HG02884 (cell line): ENCODE measurements at regions not wholly inside any gene's neighbourhood (a gene's known extent, or its start where the extent isn't known, plus 50 kb on each side); places are given as distances from the start of the nearest gene placed in this dataset.
"Not testable (repeated sequence)": the region's sequence is repeated elsewhere in the genome, so short reads cannot be mapped to it uniquely, and the experiment has no call there.

ENCODE experiments used
- ATAC-seq: cut with Tn5 transposase; IDR thresholded peaks from one replicate; pipeline ENCODE4 v1.9.1; 2021; ENCODE audit warnings: mild to moderate bottlenecking, moderate library complexity; ENCODE audit not compliant: unreplicated experiment

DNA sequence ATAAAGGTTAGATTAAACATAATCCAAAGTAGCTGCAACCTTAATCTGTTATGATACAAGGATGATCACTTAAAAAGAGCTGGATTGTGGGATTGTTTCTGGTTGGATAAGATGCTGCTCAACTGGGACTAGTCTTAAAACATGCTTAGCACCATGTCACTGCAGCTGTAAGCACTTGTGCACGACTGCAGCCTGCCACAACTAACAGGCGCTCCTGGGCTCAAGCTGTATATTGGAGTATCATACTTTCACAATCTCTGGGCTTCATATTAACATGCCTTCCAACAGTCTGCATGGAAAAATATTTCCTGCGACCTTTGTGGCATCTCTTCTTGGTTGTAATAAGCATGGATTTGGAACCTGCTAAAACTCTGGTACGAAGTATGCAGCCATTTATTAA is 493.0 kb upstream of the PITX2 start:
- ATAC-seq, result no peak

DNA sequence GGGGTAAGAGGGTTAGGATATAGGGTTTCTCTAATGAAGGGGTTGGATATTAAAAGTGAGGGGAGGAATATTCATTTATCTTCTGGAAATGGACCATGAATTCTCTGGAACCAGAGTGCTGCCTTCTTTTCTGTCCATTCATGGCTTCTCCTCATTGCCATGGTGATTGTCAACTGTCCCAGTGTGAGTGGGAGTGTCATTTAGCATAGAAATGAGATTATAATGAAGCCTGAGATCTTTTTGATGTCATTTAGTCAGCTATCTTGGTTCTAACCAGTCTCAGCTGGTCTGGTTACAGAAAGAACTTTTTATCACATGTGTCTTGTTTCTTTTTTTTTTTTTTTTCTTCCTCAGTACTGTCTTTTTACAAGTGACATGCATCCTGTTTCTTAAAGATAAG is 497.3 kb upstream of the PITX2 start:
- no peak for ATAC-seq

DNA sequence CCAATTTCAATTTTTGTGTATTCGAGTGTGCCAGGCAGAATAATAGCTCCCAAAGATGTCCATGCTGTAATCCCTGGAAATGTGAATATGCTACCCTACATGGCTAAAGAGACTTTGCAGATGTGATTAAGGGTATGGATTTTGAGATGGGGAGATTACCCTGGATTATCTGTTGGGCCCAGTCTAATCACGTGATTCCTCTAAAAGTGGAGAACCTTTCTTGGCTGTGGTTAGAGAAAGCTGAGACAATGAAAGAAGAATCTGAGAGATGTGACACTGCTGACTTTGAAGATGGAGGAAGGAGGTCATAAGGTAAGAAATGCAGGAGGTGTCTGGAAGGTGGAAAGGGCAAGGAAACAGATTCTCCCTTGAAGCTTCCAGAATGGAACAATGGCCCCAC is 503.5 kb upstream of the PITX2 start:
- no peak for ATAC-seq

DNA sequence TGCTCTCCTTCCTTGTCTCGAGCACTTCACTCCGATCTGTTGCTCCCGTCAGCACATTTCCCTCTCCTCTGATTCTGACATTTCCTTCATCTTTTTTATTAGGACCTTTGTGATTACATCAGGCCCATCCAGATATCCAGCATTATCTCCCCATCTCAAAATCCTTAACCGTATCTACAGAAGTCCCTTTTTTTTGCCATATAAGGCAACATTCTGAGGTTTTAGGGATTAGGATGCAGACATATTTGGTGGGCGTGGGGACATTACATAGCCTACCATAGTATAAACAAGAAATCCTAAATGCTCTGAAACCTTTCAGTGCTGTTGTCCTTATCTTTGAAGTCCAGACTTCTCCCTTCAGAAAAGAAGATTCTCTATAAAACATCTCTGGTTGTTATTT is 505.0 kb upstream of the PITX2 start:
- no peak for ATAC-seq

DNA sequence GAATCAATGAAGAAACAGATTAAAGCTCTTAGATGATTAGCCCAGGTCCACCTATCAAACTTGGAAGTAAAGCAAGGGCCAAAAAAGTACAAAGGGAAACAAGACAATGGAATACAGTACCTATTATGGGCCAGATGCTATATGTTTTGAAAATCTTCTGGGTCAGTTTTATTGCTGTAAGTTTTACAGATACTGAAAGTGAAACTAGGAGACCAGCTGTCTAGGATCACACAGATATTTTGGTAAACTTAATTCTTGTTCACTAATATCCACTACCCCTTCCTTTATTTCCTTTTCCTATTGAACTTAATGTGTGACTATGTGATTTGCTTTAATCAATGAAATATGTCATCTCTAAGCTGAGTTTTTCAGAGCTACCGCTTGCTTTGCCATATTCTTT is 505.4 kb upstream of the PITX2 start:
- ATAC-seq, result no peak

DNA sequence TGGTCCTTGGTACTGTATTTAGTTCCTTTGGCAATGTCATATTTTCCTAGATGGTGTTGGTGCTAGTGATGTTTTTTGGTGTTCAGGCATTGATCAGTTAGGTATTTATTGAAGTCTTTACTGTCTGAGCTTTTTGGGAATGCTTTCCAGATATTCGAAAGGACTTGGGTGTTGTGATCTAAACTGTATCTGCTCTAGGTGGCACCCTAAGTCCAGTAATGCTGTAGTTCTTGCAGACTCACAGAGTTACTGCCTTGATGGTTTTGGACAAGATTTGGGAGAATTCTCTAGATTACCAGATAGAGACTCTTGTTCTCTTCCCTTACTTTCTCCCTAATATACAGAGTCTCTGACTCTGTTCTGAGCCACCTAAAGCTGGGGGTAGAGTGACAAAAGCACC is 513.6 kb upstream of the PITX2 start:
- ATAC-seq, result no peak

DNA sequence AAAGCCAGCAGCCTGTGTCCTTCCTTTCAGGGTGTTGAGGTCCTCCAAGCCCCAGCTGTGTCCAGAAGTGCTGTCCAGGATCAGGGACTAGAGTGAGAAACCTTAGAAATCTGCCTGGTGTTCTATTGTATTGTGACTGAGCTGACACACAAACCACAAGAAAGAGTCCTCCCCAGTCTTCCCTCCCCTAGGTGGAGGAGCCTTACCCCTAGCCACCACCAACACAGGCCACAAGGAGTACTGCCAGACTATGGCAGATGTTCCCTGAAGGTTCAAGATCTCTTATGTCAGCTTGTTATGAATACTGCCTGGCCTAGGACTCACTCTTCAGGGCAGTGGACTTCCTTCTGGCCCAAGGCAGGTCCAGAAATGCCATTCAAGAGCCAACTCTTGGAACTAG is 514.1 kb upstream of the PITX2 start:
- ATAC-seq, result no peak

DNA sequence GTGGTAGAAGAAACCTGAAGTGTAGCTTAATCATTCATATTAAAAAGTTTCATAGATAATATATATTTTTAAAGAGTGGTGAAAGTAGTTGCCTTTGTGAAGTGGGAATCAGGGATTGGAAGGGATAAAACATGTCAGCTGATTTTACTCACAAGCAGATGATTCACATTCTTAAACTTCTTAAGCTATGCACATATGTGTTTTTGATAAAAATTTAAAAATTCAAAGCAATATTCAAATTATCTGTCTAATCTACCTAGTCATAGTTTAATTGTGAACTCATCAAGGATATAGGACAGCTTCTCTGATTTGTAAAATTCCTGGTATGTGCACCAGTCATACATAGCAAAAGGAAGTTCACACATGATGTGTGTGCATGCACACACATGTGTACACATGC is 520.6 kb upstream of the PITX2 start:
- ATAC-seq, result no peak

DNA sequence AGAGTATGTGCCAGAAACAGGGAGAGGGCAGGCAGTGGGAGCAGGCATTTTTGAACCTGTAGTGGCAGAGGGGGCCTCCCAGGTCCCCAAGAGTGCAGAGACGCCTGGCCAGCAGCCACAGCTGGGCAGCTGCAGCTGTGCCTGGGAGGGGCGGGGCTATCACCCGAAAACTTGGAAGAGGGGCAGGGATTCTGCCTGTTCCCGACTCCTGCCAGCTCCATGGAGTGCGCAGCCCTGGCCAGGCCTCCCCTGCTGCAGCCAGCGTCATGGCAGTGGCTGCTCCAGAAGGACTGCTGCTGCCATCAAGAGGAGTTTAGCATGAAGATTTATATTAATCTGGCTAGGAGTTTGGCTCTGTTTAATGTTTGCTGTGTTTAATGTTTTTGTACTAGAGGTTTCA is 532.1 kb upstream of the PITX2 start:
- no peak for ATAC-seq

DNA sequence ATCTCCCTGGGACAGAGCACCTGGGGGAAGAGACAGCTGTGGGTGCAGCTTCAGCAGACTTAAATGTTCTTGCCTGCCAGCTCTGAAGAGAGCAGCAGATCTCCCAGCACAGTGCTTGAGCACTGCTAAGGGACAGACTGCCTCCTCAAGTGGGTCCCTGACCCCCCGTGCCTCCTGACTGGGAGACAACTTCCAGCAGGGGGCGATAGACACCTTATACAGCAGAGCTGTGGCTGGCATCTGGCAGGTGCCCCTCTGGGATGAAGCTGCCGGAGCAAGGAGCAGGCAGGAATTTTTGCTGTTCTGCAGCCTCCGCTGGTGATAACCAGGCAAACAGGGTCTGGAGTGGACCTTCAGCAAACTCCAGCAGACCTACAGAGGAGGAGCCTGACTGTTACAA is 541.7 kb upstream of the PITX2 start:
- ATAC-seq, result not testable (repeated sequence)

DNA sequence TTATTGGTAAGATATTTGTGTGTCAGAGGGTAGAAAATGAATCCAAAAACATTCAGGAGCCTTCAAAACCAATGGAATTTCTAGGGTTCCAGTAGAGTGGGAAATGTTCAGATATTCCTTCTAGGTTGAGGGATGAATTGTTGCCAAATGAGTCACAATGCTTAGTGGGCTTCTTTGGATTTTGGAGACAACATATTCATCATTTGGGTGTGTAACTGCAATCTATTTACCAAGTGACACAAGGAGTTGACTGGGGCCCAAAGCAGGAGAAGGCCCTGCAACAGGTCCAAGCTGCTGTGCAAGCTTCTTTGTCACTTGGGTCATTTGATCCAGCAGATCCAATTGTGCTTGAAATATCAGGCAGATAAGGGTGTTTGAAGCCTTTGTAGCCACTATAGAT is 551.5 kb upstream of the PITX2 start:
- ATAC-seq, result no peak

DNA sequence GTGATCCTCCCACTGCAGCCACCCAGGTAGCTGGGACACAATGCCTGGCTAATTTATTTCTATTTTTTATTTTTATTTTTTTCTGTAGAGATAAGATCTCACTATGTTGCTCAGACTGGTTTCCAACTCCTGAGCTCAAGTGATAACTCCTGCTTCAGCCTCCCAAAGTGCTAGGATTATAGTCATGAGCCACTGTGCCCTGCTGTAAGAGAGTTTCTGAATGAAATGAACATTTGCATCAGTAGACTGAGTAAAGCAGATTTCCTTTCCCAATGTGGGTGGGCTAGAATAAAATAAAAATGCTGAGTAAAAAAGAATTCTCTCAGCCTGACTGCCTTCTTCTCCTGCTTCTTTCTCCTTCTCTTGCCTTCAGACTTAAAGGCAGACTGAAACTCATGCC is 555.4 kb upstream of the PITX2 start:
- ATAC-seq, result no peak

DNA sequence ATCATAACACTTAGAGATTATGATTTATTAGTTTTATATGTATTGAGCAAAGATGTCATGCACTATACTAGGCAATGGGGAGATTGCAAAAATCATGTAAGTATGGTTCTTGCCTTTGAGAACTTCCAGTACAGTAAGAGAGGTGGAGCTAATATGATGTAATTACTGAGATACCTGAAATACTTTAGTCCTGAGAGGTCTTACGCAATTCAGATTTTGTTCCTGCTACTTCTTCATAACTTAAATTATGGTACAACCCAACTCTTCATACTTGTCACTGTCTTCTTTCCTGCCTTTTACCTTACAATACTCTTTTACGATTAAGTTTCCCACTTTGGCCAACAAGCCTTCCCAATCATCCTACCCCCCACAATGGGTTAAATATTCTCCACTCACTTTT is 564.2 kb upstream of the PITX2 start:
- ATAC-seq, result no peak

DNA sequence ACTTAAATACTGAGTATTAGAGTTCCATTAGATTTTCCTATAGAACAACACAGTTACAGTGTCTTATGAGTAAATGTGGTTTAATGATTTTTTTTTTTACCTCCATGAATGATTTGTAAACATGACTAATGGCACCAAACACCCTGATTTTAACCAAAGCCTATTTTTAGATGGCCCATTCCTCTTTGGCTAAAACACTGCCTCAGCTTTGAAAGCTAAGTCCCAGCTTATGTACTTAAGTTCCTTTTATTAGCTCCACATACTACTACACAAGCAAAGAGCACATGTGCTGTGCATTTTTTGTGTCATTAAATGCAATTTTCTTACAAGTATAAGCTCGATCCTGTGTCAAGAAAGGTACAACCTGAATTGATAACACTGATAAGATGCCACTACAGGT is 575.6 kb upstream of the PITX2 start:
- ATAC-seq, result no peak

DNA sequence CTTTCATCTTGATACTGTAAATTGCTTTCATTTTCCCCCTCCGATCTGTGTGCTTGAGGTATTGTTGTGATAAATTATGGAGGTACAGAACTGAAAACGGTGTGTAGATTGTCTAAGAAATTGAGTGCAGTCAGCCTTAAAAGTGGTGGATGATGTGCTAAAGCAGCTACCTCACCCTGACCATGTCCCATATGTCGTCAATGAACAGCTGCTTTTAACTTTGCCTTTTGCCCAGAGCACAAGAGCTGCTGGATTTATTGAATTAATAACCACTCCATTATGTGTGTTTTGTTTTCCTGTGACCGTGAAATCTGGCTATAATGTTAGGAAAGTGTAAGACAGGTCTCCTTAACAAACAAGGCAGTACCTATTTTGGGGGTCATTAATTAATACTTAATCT is 581.9 kb upstream of the PITX2 start:
- no peak for ATAC-seq

DNA sequence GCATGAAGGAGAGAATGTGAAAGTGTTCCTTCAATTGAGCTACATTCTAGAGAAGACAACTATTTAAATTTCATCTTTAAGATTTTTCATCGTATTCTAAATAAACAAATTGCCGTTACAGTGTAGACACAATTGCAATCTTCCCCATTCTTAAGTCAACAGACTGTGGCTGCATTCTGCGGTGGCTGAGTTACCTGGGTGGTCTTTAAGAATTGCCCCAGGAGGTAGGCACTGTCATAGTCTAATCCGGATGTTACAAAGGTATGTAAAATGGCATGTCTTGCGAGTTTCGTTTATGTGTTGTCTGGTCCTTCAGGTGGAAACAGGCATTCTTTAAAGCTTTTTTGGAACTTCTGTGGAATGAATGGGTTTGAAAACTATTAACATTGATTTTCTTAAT is 586.1 kb upstream of the PITX2 start:
- no peak for ATAC-seq

DNA sequence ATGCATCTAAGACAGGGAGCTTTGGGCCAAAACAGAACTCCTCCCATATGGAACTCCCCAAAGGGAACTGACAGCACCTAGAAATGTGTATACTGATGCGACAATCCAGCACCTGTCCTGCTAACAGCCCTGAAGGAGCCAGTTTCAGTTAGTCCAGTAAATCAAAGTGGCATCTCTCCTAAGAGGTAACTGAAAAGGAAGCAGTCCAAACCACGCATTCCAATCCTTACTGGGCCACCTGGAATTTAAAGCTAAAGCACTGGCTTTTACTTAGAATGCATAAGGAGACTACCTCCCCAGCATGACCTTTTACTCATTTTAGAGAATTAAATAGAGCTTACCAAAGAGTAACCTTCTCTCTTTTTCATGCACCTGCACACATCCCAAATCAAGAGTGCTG is 586.8 kb upstream of the PITX2 start:
- ATAC-seq, result no peak

DNA sequence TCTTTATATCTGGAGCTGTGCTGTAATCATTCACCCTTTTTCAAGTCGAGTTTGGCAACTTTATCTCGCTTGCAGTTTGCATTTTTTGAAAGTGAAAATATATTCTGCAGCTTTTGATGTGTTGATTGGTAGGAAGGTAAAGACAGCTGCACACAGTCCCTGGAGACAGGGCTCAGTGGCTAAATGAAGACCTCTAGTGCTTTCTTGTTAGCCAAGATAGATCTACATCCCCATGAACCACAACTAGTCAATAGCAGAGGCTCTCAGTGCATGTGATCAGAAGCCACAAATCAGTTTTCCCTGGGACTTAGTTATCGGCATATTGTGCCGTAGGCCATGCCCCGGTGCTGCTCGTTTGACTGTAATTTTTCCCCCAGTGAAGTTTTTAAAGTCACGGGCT is 587.7 kb upstream of the PITX2 start:
- no peak for ATAC-seq

DNA sequence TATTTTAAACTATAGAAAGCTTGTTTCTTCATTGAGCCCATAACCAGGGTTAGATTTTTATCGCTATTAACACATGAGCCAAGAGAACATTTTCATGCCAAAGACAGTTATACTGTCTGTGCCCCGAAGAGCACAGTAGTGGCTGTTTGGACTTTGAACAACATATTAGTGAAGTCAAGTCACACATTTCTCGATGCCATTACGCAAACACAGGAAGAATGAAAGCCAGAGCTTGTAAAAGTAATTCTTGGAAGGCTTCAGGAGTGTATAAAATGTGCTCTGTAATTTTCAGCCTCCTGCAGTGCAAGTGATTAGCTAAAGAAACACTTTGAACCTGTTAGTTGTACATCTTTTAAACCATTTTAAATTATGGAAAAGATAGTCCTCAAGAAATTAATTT is 590.7 kb upstream of the PITX2 start:
- ATAC-seq, result no peak

DNA sequence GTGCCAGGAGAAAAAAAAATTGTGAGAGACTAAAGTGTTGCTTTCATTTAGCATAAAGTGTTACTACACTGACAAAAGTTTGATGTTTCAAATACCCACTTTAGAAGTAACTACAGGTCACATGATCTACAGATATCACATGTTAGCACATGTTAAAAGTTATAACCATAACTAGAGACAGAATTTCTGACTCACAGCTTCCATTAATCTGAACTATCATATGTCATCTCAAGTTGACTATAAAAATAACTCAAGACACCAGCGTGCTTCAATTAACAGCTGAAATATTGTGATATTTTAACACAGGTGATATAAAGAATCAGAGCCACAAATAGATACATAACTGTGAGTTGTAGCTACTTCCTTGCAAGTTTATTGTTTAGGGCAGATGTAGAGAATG is 591.5 kb upstream of the PITX2 start:
- no peak for ATAC-seq

DNA sequence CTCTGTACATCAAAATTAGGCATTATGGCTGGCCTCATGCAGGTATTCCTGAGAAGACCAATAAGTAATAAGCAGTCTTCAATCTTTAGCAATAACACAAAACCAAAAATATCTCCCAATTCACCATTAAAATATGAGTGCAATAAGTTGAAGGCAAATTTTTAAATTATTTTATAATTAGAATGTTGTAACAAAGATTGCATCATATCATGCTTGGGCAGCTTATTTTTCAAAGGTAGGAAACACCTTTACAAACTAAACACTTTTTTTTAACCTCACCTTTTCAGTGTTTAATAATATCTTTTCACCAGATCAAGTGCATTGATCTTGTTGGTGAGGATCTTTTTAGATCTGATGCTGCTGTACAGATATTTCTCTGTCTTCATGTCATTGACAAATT is 592.9 kb upstream of the PITX2 start:
- ATAC-seq, result no peak

DNA sequence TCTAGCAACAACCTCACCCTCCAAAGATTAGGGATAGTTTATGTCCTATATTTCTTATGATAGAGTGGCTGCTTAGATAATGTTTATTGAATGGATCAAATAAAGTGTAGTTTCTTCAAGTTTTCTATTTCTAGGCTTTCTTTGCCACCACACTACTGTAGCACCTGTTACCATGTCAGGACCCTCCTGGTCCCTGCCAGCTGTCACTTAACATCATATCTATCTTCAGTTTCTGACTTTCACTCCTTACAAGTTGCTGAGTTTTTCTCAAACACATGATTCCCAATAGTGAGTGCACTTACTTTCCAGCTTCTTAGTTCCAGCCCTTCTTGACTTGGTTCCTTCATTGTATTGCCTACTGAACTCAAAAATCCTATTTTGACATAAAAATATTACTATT is 593.9 kb upstream of the PITX2 start:
- no peak for ATAC-seq

DNA sequence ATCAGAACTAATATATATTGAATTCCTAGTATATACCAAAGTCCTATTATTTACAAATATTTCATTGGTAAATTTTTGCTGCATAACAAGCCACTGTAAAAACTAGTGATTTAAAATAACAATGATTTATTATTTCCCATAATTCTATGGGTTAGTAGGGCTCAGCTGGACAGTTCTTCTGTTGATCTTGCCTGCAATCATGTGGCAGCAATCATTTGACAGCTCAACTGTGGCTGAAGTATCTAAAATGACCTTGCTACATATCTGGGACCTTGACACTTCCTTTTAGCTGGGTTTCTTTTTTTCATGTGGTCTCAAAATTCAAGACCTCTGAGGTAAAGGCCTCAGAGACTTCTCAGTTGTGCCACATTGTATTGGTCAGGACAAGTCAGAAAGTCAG is 598.5 kb upstream of the PITX2 start:
- ATAC-seq, result no peak

DNA sequence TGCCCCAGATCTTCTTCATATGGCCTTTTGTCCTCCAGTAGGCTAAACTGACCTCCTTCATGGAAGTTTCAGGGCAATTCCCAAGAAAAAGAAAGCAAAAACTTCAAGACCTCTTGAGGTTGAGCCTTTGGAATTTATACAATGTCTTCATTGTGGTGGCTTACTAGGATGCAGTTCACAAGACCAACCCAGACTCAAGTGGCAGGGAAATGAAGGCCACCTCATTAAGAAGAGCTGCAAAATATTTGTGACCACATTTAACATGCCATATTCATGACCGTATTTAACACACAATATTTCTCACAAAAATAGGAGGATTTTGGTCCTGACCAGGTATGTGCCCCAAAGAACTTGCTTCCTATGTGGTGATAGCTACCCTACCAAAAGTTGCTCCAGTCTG is 605.5 kb upstream of the PITX2 start:
- ATAC-seq, result no peak
